Suprapubic skin (tissue), 4 donors: ENCODE measurements at regions not wholly inside any gene's neighbourhood (a gene's known extent, or its start where the extent isn't known, plus 50 kb on each side); places are given as distances from the start of the nearest gene placed in this dataset.

Experiments
- POLR2A ChIP-seq, 2 donors: fragments of 450-650 bp; IDR thresholded peaks; one replicate each; pipeline ENCODE4 v1.6.1; 2017; ENCODE audit warnings: antibody characterized with exemption in 2 of 2, mild to moderate bottlenecking in 2 of 2, moderate library complexity in 2 of 2
- POLR2AphosphoS5 ChIP-seq, 3 donors: sonication (generic); formaldehyde crosslinking; IDR thresholded peaks; one replicate each; pipeline ENCODE4 v1.6.1; 2017; ENCODE audit warnings: antibody characterized with exemption in 3 of 3

DNA sequence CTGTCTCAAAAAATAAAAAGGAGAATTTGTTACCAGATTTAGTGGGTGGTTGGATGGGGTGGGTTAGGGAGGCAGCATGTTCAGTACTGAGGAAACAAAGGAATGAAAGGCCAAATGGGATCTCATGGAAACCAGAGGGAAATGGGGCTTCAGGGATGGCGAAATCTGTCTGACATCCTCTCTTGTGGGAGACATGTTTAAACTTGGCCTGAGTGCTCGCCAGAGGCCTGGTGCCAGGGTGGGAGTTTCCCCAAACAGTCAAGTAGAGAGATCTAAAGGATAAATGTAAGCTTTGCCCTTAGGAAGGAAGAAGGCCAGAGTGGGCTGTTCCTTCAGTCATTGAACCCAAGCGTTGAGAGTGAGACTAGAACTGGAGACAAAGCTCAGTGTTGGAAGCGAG, 61.9 kb upstream of the AKIRIN2 start:
- TF ChIP-seq POLR2AphosphoS5 (IDR thresholded peaks at IDR 0.05) (no peak), POLR2A (IDR thresholded peaks at IDR 0.05) (no peak)
